22Rv1 (cell line): ENCODE measurements at regions not wholly inside any gene's neighbourhood (a gene's known extent, or its start where the extent isn't known, plus 50 kb on each side); places are given as distances from the start of the nearest gene placed in this dataset.

ENCODE experiments used
- ZFX ChIP-seq: fragments of 450-650 bp; IDR thresholded peaks from 2 replicates; pipeline ENCODE4 v1.6.1; 2017; ENCODE audit warnings: antibody characterized with exemption, borderline replicate concordance
- TF ChIP-seq, protein P1 (sequence below): fragments of 450-650 bp; IDR thresholded peaks from 2 replicates; pipeline ENCODE4 v1.5.1; 2017; ENCODE audit warnings: mild to moderate bottlenecking

DNA sequence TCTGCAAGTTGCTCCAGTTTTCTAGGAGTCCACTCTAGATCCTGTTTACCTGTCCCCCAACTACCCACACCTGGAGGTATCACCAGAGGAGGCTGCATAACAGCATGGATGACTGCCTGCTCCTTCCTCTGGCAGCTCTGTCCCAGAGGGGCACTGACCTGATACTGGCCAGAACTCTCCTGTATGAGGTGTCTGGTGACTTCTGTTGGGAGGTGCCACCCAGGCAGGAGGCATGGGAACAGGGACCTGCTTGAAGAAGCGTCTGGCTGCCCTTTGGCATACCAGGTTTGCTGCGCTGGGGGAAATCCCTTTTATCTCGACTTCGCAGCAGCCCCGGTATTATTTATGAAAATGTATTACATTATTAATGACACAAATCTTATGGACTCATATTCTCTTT lies 1163.6 kb downstream of the NSUN3 start:
- TF ChIP-seq, protein P1, sequence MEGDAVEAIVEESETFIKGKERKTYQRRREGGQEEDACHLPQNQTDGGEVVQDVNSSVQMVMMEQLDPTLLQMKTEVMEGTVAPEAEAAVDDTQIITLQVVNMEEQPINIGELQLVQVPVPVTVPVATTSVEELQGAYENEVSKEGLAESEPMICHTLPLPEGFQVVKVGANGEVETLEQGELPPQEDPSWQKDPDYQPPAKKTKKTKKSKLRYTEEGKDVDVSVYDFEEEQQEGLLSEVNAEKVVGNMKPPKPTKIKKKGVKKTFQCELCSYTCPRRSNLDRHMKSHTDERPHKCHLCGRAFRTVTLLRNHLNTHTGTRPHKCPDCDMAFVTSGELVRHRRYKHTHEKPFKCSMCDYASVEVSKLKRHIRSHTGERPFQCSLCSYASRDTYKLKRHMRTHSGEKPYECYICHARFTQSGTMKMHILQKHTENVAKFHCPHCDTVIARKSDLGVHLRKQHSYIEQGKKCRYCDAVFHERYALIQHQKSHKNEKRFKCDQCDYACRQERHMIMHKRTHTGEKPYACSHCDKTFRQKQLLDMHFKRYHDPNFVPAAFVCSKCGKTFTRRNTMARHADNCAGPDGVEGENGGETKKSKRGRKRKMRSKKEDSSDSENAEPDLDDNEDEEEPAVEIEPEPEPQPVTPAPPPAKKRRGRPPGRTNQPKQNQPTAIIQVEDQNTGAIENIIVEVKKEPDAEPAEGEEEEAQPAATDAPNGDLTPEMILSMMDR, result no peak
- no peak for TF ChIP-seq ZFX
